GM12872 (cell line): ENCODE measurements at regions not wholly inside any gene's neighbourhood (a gene's known extent, or its start where the extent isn't known, plus 50 kb on each side); places are given as distances from the start of the nearest gene placed in this dataset.

Source experiments
- TF ChIP-seq, protein P1 (sequence below): IDR thresholded peaks from 3 replicates; pipeline ENCODE4 v1.5.1; 2011; ENCODE audit warnings: low read depth, mild to moderate bottlenecking, low read length, moderate library complexity; ENCODE audit not compliant: insufficient read depth

DNA sequence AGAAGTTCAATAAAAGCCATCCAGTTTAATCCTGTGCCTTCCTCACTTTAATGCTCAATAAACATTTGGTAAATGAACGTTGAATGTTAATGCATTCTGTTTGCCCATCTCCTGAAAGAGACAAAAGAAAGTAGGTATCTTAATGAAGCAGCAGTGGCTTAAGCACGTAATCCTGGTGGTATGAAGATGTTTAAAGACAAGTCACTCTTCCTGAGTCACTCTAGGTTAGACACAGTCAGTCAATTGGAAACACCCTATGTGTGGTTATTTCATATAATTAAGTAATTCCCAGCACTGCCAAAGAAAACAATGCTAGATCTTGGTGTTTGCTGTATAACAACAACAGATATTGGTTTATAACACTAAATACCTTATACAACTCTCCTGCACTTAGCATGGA is 334.0 kb upstream of the FMN2 start:
- TF ChIP-seq, protein P1, sequence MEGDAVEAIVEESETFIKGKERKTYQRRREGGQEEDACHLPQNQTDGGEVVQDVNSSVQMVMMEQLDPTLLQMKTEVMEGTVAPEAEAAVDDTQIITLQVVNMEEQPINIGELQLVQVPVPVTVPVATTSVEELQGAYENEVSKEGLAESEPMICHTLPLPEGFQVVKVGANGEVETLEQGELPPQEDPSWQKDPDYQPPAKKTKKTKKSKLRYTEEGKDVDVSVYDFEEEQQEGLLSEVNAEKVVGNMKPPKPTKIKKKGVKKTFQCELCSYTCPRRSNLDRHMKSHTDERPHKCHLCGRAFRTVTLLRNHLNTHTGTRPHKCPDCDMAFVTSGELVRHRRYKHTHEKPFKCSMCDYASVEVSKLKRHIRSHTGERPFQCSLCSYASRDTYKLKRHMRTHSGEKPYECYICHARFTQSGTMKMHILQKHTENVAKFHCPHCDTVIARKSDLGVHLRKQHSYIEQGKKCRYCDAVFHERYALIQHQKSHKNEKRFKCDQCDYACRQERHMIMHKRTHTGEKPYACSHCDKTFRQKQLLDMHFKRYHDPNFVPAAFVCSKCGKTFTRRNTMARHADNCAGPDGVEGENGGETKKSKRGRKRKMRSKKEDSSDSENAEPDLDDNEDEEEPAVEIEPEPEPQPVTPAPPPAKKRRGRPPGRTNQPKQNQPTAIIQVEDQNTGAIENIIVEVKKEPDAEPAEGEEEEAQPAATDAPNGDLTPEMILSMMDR, result no peak

DNA sequence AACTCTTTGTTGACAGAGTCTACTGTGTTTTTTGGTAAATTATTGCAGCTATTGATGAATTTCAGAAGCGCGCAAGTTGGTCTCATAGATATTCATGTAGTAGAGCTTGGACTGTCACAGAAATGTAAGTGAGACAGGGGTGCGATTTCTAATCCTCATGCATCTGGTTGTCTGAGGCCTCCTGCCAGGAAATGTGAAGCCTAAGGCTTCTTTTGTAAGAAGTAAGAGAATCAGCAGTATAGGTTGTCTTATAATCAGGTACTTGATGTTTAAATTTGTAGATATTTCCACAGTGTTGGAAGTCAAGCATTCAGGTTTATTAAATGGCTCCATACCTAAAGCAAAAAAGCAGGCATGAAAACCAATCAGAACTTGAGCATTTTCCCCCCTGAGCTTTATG is 332.9 kb upstream of the FMN2 start:
- TF ChIP-seq, protein P1, result no peak

DNA sequence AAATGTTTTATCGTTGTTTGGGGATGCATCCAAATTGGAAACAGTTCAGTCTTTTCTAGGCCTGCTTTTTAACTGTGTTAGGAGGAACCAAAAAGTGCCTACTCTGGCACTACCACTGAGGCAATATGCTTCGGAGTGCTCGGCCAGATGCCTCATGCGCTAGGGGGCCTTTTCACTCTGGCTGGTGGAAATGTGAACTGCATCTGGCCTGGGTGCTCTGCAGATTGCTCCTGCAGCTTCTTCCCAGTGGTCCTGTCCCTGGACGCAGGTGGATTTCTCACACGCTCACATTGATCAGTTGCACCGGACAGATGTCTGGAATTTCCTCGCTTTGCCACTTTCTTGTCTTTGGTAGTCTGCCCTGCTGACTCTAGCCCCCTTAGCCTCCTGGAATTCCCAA is 330.2 kb upstream of the FMN2 start:
- TF ChIP-seq, protein P1, result no peak

DNA sequence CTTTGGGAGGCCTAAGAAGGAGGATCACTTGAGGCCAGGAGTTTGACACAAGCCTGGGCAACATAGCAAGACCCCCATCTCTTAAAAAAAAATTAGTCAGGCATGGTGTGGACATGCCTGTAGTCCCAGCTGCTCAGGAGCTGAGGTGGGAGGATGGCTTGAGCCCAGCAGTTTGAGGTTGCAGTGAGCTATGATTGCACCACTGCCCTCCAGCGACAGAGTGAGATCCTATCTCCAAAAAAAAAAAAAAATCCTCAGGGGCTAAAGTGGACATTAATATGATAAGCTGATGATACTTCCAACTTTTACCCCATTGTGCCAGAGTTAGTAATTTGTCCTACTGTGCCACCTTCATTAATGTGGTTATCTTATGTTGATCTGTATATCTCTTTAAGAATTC is 327.8 kb upstream of the FMN2 start:
- TF ChIP-seq, protein P1, result no peak

DNA sequence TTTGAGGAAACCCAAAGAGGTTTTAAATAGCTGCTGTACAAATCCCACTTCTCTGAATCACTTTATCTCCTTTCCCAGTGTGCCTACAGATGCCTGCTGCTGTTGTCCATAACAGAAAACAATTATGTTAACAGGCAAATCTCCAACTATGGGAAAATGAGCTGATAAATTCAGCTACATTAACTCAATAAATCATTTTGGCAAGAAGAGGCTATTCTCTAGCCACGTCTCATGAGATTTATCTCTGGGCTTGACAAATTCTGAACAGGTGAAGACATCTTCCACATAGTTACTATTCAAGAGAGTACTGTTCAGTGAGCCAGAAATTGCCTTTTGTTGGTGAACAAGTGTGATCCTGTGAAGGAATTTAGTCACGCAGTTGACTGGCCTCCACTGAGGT is 327.1 kb upstream of the FMN2 start:
- TF ChIP-seq, protein P1, result no peak

DNA sequence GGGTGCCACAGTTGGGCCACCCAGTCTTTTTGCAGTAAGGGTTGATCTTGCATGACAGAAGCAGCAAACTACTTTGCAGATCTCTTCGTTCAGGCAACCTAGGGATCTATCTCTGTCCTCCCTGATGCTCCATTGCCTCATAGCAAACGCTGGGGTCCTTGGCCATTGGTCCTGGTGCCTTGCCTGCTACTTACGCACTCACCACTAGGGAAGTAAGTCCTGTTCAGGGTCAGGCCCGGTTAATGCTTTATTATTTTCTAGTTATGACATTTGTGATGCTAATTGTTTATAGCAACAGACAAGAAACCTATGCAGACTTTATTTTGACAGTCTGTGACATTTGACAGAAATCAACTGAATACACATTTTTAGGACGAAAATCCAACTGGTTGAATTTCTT is 326.5 kb upstream of the FMN2 start:
- TF ChIP-seq, protein P1, result no peak

DNA sequence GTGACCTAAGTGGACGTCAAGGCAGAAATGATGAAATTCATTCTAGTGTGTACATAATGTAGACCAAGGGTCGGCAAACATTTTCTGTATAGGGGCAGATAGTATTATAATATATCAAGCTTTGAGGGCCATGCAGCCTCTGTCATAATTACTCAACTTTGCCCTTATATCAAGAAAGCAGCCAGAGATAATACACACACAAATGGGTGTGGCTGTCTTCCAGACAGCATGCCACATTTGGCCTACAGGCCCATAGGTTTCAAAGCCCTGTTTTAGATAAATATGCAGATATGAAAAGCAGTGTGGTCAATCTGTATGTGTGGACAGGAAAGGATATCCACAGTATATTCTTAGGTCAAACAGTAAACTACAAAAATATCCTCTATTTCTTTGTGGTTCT is 320.1 kb upstream of the FMN2 start:
- TF ChIP-seq, protein P1, result no peak

DNA sequence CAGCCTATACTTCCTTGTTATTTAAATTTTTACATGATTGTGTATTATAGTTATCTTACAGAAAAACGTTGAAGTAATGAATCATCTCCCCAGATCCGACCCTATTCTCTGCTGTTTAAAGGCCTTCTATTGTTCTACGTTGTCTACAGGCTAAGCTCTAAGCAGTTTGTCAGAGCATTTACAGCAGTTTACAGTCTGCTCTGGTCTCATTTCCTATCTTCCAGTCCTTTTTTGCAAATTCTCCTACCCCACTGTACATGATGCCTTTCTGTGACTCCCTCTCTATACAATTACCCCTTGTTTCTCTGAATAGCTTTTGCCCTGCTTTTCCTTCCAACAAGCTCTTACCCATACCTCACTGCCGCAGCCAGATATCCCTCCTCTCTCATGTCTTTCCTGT is 319.2 kb upstream of the FMN2 start:
- TF ChIP-seq, protein P1, result no peak
